Activated T-cell treated with anti-CD3 and anti-CD28 coated beads, Interleukin-2, amount 50 U/mL, for 72 hours (primary cell): ENCODE measurements at regions not wholly inside any gene's neighbourhood (a gene's known extent, or its start where the extent isn't known, plus 50 kb on each side); places are given as distances from the start of the nearest gene placed in this dataset.

Experiments used
- ATAC-seq, 2 donors: fragments of 150-1000 bp; cut with Tn5 transposase; replicated peaks in 1 of 2; 2 replicates each; pipeline ENCODE4 v1.10.0; 2021; ENCODE audit warnings: moderate library complexity in 2 of 2, mild to moderate bottlenecking in 1 of 2
- DNase-seq, 2 donors: peaks; one replicate each; pipeline ENCODE4 v3.0.0; 2021 to 2022; ENCODE audit warnings: mixed read lengths in 1 of 2
- H3K27ac Mint-ChIP-seq: one replicate; pipeline ENCODE4 v1.8.0; 2022; ENCODE audit warnings: mild to moderate bottlenecking, moderate library complexity, mixed read lengths
- H3K27me3 Mint-ChIP-seq: one replicate; pipeline ENCODE4 v1.8.0; 2022; ENCODE audit warnings: low read depth, mixed read lengths
- H3K36me3 Mint-ChIP-seq, 2 donors: one replicate each; pipeline ENCODE4 v1.8.0; 2022; ENCODE audit warnings: mixed read lengths in 2 of 2, mild to moderate bottlenecking in 1 of 2; ENCODE audit not compliant: insufficient read depth in 2 of 2
- H3K4me1 Mint-ChIP-seq: one replicate; pipeline ENCODE4 v1.8.0; 2022; ENCODE audit warnings: low read depth, mixed read lengths
- H3K4me3 Mint-ChIP-seq, 2 donors: one replicate each; pipeline ENCODE4 v1.8.0; 2022; ENCODE audit warnings: mild to moderate bottlenecking in 2 of 2, mixed read lengths in 2 of 2, moderate library complexity in 2 of 2
- H3K9me3 Mint-ChIP-seq, 2 donors: one replicate each; pipeline ENCODE4 v1.8.0; 2022; ENCODE audit warnings: mixed read lengths in 2 of 2

DNA sequence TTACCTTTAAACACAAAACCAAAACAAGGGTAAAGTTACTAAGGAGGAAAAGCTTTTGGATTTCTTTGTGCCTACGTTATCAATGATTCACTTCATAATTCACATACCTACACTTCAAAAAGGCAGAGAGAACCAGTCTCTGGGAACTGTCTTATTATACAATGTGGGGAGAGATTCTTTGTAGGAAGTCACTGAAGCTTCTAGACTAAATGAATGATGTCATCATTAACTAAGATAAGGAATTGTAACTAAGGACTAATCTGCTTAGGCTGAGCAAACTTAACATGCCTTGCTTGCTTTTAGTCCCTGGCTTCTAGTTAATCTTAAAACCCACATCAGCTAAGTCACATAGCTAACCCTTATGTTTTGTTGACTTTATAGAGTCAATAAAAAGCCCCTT, 771.2 kb downstream of the NXPH1 start:
- no peaks in the 10 kb centered on the region for H3K27me3 Mint-ChIP-seq
- H3K27ac Mint-ChIP-seq = no peak overlapping the region
- peaks cover 1 to 4% of the 10 kb centered on the region in 2 donors for H3K9me3 Mint-ChIP-seq
- H3K4me3 Mint-ChIP-seq = no peak overlapping the region
- DNase-seq = no peak
- no peak for ATAC-seq
- no peaks in the 10 kb centered on the region for H3K36me3 Mint-ChIP-seq
- H3K4me1 Mint-ChIP-seq = no peaks in the 10 kb centered on the region

DNA sequence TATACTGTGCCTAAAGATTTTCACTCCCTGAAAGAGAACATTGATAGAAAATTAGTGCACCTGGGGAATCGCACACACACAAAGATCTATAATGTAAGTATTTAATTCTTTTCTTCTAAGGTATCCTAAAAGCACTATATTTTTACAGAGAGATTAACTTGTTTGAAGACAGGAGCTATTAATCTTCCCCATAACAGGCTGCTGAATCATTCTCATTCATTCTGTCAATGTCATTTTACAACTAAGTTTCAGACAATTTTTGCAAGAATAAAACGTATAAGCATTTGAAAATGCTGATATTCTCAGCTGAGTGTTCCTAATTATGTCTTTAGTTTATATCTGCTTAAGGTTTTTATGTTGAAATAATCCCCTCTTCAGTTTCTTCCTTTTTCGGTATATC, 776.7 kb downstream of the NXPH1 start:
- no peaks in the 10 kb centered on the region for H3K27me3 Mint-ChIP-seq
- no peaks in the 10 kb centered on the region for H3K36me3 Mint-ChIP-seq
- no peak for DNase-seq
- H3K4me1 Mint-ChIP-seq = no peaks in the 10 kb centered on the region
- H3K27ac Mint-ChIP-seq = no peak overlapping the region
- ATAC-seq = no peak
- H3K4me3 Mint-ChIP-seq = no peak overlapping the region
- peaks cover 0 to 2% of the 10 kb centered on the region in 2 donors for H3K9me3 Mint-ChIP-seq

DNA sequence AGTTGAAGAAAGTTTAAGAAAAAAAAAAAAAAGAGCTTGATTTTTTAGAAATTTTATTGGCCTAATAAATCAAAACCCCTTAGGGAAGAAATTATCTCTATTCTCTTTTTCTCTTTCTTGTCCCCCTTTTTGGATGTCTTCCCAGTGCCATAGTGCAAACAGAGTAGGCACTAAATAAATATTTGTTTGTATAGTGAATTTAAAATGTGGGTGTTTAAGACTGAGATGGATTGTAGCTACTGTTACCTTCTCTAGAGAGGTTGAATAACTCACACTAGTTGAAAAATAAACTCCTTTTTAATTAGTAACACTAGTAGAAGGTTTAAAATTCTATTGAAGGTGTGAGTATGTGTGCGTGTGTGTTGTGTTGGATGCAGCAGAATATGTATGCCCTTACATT, 783.8 kb downstream of the NXPH1 start:
- no peaks in the 10 kb centered on the region for H3K36me3 Mint-ChIP-seq
- ATAC-seq (no peak), DNase-seq (no peak)
- H3K4me1 Mint-ChIP-seq = no peaks in the 10 kb centered on the region
- H3K27me3 Mint-ChIP-seq = no peaks in the 10 kb centered on the region
- no peak overlapping the region for H3K27ac Mint-ChIP-seq
- H3K4me3 Mint-ChIP-seq = no peak overlapping the region
- H3K9me3 Mint-ChIP-seq = peaks cover 0 to 2% of the 10 kb centered on the region in 2 donors

DNA sequence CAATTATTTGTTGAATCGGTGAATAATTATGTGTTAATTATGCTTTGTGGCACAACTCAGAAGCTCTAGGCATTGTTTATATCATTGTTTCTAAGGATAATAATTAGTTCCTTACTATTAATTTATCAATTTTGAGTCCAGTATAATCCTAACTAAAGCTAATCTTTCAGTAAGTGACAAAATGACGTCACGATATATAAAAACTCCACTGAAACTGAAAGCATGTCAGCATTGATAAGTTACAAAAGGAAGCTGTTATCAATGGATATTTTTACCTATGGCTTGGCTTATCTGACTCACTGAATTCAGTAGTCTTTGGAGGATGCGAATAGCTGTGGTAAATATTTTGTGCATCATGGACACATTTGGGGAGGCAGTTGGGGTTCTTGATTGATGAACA, 793.1 kb downstream of the NXPH1 start:
- DNase-seq = no peak
- H3K27me3 Mint-ChIP-seq = no peaks in the 10 kb centered on the region
- no peaks in the 10 kb centered on the region for H3K4me1 Mint-ChIP-seq
- no peak overlapping the region for H3K27ac Mint-ChIP-seq
- no peak for ATAC-seq
- H3K36me3 Mint-ChIP-seq = no peaks in the 10 kb centered on the region
- peaks cover 2 to 9% of the 10 kb centered on the region in 2 donors for H3K9me3 Mint-ChIP-seq
- H3K4me3 Mint-ChIP-seq = no peak overlapping the region

DNA sequence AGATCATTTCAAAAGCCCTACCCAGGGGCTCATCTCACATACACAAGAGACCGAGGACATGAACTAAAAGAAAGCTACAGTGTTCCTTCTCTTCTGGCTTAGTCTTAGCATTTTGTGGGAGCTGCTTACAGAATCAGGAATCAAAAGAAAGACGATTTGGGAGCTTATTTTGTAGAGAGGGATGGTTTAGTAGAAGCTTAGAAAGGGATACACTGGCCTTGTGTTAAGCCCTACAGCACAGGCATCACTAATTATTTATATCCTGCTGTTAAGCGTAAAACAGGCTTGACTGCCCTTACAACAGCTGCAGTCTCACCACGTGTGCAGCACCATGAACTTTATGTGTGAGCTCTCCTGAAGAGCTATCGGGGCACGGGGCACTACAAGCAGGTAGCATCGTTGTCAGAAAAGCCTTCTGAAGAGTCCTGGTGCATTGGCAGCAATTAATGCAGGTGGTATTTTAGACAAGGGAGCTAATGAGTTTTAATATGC, 798.3 kb downstream of the NXPH1 start:
- no peaks in the 10 kb centered on the region for H3K36me3 Mint-ChIP-seq
- DNase-seq = no peak
- no peaks in the 10 kb centered on the region for H3K4me1 Mint-ChIP-seq
- no peak overlapping the region for H3K27ac Mint-ChIP-seq
- no peak overlapping the region for H3K4me3 Mint-ChIP-seq
- ATAC-seq = no peak
- no peaks in the 10 kb centered on the region for H3K27me3 Mint-ChIP-seq
- peaks cover 7% of the 10 kb centered on the region in 2 donors for H3K9me3 Mint-ChIP-seq

DNA sequence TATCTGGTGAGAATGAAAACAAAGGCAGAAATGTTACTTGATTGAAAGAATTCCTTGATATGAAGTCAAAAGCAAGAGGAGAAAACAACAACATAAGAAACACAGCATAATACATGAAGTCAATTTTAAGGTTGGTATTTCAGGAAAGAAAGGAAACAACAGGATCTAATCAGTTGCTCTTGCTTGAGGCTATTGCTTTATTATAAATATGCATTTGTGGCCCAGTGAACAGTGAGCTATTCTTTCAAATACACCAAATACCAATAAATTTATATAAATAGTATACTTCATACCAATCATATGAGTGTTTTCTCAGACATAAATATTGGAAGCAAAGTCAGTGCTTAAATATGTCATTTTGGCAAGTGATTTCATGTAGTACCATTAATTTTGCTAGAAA, 806.6 kb downstream of the NXPH1 start:
- Mint-ChIP-seq H3K4me3 (no peak overlapping the region), H3K4me1 (no peaks in the 10 kb centered on the region), H3K36me3 (no peaks in the 10 kb centered on the region), H3K9me3 (peaks cover 10% of the 10 kb centered on the region in 2 donors), H3K27me3 (no peaks in the 10 kb centered on the region), H3K27ac (no peak overlapping the region)
- ATAC-seq = no peak
- no peak for DNase-seq

DNA sequence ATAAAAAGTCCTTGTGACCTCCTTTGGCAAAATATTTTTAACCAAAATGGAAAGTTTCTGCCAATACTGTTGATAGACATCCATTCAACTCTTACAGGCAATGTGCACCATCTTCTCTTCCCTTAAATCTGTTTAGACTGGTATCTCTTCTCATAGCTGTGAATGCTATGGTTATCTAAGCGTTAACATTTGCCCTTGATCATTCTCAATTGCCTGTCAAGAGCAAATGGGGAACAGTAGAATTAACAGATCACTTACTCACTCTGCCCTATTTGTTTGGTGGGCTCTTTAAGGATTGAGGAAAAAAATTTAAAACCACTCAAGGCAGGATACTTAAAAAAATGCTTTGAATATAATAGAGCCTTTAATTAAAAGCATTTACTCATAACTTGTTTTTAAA, 808.4 kb downstream of the NXPH1 start:
- Mint-ChIP-seq H3K27ac (no peak overlapping the region), H3K4me3 (no peak overlapping the region), H3K36me3 (peaks cover 0 to 1% of the 10 kb centered on the region in 2 donors), H3K4me1 (no peaks in the 10 kb centered on the region), H3K9me3 (peaks cover 7% of the 10 kb centered on the region in 2 donors), H3K27me3 (no peaks in the 10 kb centered on the region)
- DNase-seq = no peak
- no peak for ATAC-seq

DNA sequence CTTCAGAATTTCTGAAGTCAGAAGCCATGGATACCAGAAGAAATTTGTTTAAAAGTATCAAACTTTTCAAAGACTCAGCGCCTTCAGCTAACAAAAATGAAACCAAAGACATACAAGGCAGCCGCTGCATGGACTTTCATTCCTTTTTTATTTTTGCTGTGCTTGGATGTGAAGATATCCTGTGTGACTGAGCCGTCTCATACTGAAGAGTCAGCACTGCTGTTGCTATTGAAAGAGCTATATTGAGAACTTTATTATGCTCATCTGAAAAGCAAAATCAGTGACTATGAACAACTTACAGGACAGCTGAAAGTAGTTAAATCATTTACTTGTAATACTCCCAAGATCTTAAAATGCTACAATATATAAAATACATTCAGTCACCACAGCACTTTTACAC, 809.2 kb downstream of the NXPH1 start:
- H3K9me3 Mint-ChIP-seq = peaks cover 7% of the 10 kb centered on the region in 2 donors
- no peaks in the 10 kb centered on the region for H3K4me1 Mint-ChIP-seq
- H3K36me3 Mint-ChIP-seq = peaks cover 0 to 1% of the 10 kb centered on the region in 2 donors
- DNase-seq (no peak), ATAC-seq (no peak)
- H3K27ac Mint-ChIP-seq = no peak overlapping the region
- H3K4me3 Mint-ChIP-seq = no peak overlapping the region
- H3K27me3 Mint-ChIP-seq = no peaks in the 10 kb centered on the region

DNA sequence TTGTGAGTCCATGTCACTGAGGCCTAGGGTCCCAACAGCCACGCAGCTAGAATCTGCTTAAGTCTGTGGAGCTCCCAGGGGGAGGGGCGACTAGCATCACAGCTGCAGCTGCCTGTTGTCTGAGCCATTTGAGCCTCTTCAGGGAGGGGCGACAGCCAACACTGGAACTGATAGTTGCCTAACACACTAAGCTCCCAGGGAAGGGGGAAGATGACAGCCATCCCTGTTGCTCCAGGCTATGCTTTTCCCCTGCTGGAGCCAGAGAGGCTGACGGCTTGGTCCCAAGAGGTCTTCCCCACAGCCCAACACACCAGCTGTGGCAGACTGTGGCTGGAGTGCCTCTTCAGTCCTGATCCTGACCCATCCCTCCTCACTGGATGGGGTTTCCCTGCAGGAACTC, 817.5 kb downstream of the NXPH1 start:
- no peak for ATAC-seq
- no peaks in the 10 kb centered on the region for H3K4me1 Mint-ChIP-seq
- H3K36me3 Mint-ChIP-seq = peaks cover 0 to 1% of the 10 kb centered on the region in 2 donors
- no peak overlapping the region for H3K27ac Mint-ChIP-seq
- H3K9me3 Mint-ChIP-seq = peaks cover 13 to 18% of the 10 kb centered on the region in 2 donors
- no peak for DNase-seq
- H3K27me3 Mint-ChIP-seq = no peaks in the 10 kb centered on the region
- H3K4me3 Mint-ChIP-seq = no peak overlapping the region

DNA sequence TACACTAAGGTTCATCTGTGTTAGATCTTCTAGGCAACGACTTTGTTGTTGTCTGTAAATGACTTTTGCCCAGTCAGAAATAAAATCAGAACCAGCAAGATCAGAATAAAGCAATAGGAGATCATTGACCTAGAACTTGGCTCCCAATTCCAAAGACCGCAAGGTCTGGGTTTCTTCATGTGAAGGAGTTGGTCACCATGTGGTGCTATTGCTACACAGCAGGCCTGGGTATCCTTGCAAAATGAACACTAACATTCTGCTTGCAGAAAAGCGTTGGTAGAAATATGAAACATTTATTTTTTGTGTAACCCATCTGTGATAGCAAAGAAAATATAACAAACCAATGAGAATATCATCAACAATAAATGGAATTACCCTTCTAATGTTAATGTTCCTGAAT, 831.0 kb downstream of the NXPH1 start:
- ATAC-seq (no peak), DNase-seq (no peak)
- Mint-ChIP-seq H3K36me3 (peaks cover 0 to 2% of the 10 kb centered on the region in 2 donors), H3K4me3 (no peak overlapping the region), H3K4me1 (no peaks in the 10 kb centered on the region), H3K9me3 (peaks cover 11 to 12% of the 10 kb centered on the region in 2 donors), H3K27me3 (no peaks in the 10 kb centered on the region), H3K27ac (no peak overlapping the region)

DNA sequence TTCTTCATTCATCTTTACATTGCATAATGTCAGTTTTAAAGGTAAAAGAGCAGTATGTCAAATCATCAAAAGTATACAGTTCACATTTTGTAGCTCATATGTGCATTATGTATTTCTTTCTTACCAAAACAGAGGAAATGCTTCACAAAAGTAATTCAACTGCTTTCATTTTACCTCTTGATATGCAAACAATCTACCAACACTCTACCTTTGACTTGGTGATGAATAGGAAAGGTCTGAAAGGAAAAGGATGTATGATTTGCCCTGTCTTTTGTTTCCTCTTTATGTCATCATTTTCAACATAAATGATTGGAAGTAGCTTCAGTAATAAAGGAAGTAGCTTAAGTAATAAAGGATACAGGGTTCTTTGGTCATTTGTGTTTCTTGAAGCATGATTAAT, 846.7 kb downstream of the NXPH1 start:
- Mint-ChIP-seq H3K27ac (no peak overlapping the region), H3K36me3 (no peaks in the 10 kb centered on the region), H3K9me3 (peaks cover 4 to 5% of the 10 kb centered on the region in 2 donors), H3K27me3 (no peaks in the 10 kb centered on the region), H3K4me1 (no peaks in the 10 kb centered on the region), H3K4me3 (no peak overlapping the region)
- no peak for ATAC-seq
- DNase-seq = no peak

DNA sequence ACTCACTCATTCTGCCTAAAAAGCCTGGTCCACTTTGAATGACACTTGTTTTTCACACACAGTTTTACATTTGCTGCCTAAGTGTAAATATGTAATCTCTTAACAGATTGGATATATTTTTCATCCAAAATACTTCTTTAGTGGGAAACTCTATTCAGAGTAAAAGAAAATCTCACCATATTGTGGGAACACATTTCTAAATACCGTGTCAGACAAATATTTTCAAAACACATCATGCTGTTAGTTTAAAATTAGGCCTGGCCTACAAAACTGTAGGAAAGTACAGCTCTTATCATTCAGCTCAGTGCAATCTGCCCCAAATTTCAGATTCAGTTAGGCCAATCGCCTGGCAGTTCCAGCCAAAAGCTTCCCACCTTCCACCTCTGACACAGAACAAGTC, 849.8 kb downstream of the NXPH1 start:
- H3K4me1 Mint-ChIP-seq = no peaks in the 10 kb centered on the region
- H3K27me3 Mint-ChIP-seq = no peaks in the 10 kb centered on the region
- DNase-seq (no peak), ATAC-seq (no peak)
- H3K27ac Mint-ChIP-seq = no peak overlapping the region
- peaks cover 3 to 6% of the 10 kb centered on the region in 2 donors for H3K9me3 Mint-ChIP-seq
- no peak overlapping the region for H3K4me3 Mint-ChIP-seq
- no peaks in the 10 kb centered on the region for H3K36me3 Mint-ChIP-seq

DNA sequence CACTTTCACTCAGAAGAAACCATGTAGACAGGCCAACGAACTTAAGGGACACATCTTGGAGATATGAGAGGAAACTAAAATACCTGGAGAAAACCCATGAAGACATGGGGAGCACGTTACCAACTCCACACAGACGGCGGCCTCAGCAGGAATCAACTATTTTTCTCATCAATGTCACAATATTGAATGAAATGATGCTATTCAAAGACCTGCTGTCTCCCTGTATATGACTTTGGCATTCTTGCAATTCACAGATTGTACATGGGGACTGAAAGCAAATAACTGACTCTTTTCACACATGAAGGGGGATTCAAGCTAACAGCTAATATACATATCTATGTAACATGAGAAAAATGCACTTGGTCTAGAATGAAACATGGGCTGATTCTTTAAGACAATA, 869.0 kb downstream of the NXPH1 start:
- no peak overlapping the region for H3K4me3 Mint-ChIP-seq
- no peaks in the 10 kb centered on the region for H3K27me3 Mint-ChIP-seq
- DNase-seq = no peak
- no peak for ATAC-seq
- no peak overlapping the region for H3K27ac Mint-ChIP-seq
- H3K9me3 Mint-ChIP-seq = peaks cover 2 to 3% of the 10 kb centered on the region in 2 donors
- no peaks in the 10 kb centered on the region for H3K4me1 Mint-ChIP-seq
- H3K36me3 Mint-ChIP-seq = no peaks in the 10 kb centered on the region

DNA sequence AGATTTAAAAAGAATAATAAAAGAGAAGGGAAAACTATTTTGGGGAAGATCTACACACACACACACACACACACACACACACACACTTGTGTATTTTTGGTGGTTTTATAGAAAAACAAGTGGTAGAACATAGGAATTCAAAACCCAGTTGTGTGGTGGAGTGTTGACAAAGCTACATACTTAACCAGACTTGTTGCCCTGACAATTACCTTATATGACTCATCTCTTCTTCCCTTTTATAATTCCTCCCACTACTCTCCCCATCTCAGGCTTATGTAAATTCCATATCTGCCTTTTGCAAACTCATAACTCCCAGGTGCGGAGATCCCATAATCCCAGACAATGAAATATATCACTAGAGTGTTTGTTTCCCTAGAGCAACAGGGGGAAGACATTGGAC, 873.7 kb downstream of the NXPH1 start:
- no peak for ATAC-seq

More for the DNA sequence above, 873.7 kb downstream of the NXPH1 start:
- H3K27me3 Mint-ChIP-seq = no peaks in the 10 kb centered on the region
- H3K36me3 Mint-ChIP-seq = no peaks in the 10 kb centered on the region
- no peak for DNase-seq
- peaks cover 2 to 3% of the 10 kb centered on the region in 2 donors for H3K9me3 Mint-ChIP-seq
- no peaks in the 10 kb centered on the region for H3K4me1 Mint-ChIP-seq
- no peak overlapping the region for H3K27ac Mint-ChIP-seq
- H3K4me3 Mint-ChIP-seq = no peak overlapping the region
